Neural cell (in vitro differentiated cells): ENCODE measurements at regions not wholly inside any gene's neighbourhood (a gene's known extent, or its start where the extent isn't known, plus 50 kb on each side); places are given as distances from the start of the nearest gene placed in this dataset.

ENCODE experiments used
- EP300 ChIP-seq: fragments of 450-650 bp; conservative IDR thresholded peaks from 2 replicates; pipeline ENCODE4 v1.6.1; 2014; ENCODE audit warnings: antibody characterized with exemption, mild to moderate bottlenecking, moderate library complexity; ENCODE audit not compliant: poor library complexity, severe bottlenecking
- EZH2 ChIP-seq: fragments of 200-600, 300-800 bp; shearing (Covaris generic), sonication (generic); IDR thresholded peaks from 2 replicates; pipeline ENCODE4 v1.6.1; 2014; ENCODE audit warnings: antibody characterized with exemption, low read length, borderline replicate concordance, mild to moderate bottlenecking; ENCODE audit not compliant: insufficient read depth, poor library complexity, severe bottlenecking
- MXI1 ChIP-seq: fragments of 450-650 bp; conservative IDR thresholded peaks from 2 replicates; pipeline ENCODE4 v1.6.1; 2014; ENCODE audit warnings: antibody characterized with exemption, mild to moderate bottlenecking; ENCODE audit not compliant: poor library complexity, severe bottlenecking
- POLR2AphosphoS5 ChIP-seq: IDR thresholded peaks from 2 replicates; pipeline ENCODE4 v1.6.1; 2012
- RAD21 ChIP-seq: fragments of 450-650 bp; conservative IDR thresholded peaks from 2 replicates; pipeline ENCODE4 v1.6.1; 2014; ENCODE audit warnings: antibody characterized with exemption, mild to moderate bottlenecking, moderate library complexity
- TAF1 ChIP-seq: IDR thresholded peaks from 2 replicates; pipeline ENCODE4 v1.6.1; 2012; ENCODE audit warnings: low read depth
- TF ChIP-seq, protein P1 (sequence below): fragments of 450-650 bp; IDR thresholded peaks from 2 replicates; pipeline ENCODE4 v1.5.1; 2014; ENCODE audit warnings: antibody characterized with exemption, mild to moderate bottlenecking, moderate library complexity; ENCODE audit not compliant: poor library complexity, severe bottlenecking
- TF ChIP-seq, protein P2 (sequence below): IDR thresholded peaks from 2 replicates; pipeline ENCODE4 v1.6.1; 2012; ENCODE audit warnings: borderline replicate concordance

DNA sequence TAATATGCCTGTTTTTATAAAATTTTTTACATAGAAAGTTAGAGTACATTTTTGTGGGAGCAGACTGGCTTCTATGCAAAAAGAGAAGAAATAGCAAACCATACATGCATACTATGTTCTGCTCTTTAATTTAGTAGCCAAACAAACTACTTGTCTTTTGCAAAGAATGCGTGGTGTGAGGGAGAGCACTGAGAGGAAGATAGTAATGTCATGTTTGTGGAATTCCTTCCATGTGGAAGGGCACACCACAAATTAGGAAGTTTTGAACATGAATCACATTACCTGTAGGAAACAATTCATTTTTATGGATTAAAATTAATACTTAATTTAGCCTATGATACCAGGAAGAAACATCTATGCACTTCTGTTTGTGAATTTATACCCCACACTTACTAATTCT, 1529.1 kb upstream of the ADGRL3 start:
- TF ChIP-seq, protein P1, sequence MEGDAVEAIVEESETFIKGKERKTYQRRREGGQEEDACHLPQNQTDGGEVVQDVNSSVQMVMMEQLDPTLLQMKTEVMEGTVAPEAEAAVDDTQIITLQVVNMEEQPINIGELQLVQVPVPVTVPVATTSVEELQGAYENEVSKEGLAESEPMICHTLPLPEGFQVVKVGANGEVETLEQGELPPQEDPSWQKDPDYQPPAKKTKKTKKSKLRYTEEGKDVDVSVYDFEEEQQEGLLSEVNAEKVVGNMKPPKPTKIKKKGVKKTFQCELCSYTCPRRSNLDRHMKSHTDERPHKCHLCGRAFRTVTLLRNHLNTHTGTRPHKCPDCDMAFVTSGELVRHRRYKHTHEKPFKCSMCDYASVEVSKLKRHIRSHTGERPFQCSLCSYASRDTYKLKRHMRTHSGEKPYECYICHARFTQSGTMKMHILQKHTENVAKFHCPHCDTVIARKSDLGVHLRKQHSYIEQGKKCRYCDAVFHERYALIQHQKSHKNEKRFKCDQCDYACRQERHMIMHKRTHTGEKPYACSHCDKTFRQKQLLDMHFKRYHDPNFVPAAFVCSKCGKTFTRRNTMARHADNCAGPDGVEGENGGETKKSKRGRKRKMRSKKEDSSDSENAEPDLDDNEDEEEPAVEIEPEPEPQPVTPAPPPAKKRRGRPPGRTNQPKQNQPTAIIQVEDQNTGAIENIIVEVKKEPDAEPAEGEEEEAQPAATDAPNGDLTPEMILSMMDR, result no peak
- TF ChIP-seq, protein P2, sequence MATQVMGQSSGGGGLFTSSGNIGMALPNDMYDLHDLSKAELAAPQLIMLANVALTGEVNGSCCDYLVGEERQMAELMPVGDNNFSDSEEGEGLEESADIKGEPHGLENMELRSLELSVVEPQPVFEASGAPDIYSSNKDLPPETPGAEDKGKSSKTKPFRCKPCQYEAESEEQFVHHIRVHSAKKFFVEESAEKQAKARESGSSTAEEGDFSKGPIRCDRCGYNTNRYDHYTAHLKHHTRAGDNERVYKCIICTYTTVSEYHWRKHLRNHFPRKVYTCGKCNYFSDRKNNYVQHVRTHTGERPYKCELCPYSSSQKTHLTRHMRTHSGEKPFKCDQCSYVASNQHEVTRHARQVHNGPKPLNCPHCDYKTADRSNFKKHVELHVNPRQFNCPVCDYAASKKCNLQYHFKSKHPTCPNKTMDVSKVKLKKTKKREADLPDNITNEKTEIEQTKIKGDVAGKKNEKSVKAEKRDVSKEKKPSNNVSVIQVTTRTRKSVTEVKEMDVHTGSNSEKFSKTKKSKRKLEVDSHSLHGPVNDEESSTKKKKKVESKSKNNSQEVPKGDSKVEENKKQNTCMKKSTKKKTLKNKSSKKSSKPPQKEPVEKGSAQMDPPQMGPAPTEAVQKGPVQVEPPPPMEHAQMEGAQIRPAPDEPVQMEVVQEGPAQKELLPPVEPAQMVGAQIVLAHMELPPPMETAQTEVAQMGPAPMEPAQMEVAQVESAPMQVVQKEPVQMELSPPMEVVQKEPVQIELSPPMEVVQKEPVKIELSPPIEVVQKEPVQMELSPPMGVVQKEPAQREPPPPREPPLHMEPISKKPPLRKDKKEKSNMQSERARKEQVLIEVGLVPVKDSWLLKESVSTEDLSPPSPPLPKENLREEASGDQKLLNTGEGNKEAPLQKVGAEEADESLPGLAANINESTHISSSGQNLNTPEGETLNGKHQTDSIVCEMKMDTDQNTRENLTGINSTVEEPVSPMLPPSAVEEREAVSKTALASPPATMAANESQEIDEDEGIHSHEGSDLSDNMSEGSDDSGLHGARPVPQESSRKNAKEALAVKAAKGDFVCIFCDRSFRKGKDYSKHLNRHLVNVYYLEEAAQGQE, result no peak
- no peak for TF ChIP-seq POLR2AphosphoS5
- no peak for TF ChIP-seq EP300
- TF ChIP-seq EZH2, result no peak
- TF ChIP-seq RAD21, result no peak
- no peak for TF ChIP-seq MXI1
- no peak for TF ChIP-seq TAF1
